ENCODE measurements at regions not wholly inside any gene's neighbourhood (a gene's known extent, or its start where the extent isn't known, plus 50 kb on each side); places are given as distances from the start of the nearest gene placed in this dataset.

DNA sequence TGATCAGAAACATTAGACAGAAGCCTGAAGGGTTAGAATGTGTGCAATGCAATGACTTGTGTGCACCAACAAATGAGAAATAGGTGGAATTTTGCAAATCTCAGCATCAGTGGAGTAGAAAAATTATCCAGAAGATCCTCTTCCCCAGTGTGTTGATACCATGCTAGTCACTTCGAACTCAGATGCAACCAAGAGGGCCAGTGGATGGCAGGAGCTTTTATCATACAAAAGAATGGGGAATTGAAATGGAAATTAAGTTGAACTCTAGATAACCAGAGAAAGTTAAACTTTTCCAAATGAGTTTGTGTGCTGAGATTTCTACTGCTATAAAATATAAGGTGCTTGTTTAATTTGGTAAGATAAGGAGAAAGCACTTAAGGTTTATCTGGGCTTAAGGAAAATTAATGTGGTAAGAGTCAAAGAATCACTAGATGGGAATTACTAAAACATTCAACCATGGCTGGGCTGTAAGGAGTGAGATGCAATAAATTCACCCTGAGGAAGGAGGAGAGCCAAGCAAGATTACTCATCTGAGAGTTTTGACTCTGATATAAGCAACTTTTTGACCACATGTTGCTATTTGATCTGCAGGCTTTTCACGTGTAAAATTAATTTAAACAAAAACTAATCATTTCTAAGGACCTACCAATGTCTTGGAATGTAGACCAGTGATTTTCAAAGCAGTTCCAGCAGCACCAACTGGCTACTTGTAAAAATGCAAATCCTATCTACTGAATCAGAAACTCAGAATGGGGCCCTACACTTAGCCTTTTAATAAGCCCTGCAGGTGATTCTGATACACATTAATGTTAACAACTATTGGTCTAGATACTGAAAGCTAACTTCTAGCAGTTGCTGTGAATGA, 113.2 kb downstream of the CDC14C start (continued):
- TF ChIP-seq FOXA1 (IDR thresholded peaks at IDR 0.05) (no peak), HNF4A (conservative IDR thresholded peaks at IDR 0.05) (no peak), SP1 (IDR thresholded peaks at IDR 0.05) (no peak), YY1 (IDR thresholded peaks at IDR 0.05) (no peak), EGR1 (IDR thresholded peaks at IDR 0.05; ENCODE audit: low read depth in 2 of 2) (no peak)

DNA sequence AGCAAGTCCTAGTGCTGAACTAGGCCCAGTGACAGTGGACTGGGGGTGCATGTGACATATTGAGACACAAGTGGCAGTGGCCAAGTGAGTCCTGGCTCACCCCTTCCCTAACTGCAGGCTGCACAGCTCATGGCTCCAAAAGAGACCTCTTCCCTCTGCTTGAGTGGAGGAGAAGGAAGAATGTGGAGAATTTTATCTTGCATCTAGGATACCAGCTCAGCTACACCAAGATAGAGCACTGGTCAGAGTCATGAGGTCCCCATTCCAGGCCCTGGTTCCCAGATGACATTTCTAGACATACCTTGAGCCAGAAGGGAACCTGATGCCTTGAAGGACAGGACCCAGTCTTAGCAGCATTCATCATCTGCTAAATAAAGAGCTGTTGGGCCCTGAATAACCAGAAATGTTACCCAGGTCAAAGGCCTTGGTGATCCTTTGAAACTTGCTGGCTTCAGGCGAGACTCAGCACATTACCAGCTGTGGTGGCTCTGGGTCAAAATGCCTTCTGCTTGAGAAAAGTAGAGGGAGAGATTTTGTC, 114.5 kb downstream of the CDC14C start:
- no peaks in the 10 kb centered on the region for H3K9me3 ChIP-seq (ENCODE audit: control insufficient read depth in 4 of 4, low read length in 3 of 4)
- H3K4me1 ChIP-seq (ENCODE audit: control insufficient read depth in 4 of 4, insufficient read depth in 4 of 4, low read length in 3 of 4), result no peaks in the 10 kb centered on the region
- H3K4me3 ChIP-seq (ENCODE audit: low read depth in 1 of 3, low read length in 3 of 3), result no peak overlapping the region
- 62% methylated on average over 1 of the region's 1 CpG for WGBS
- H3K36me3 ChIP-seq (ENCODE audit: control insufficient read depth in 4 of 4, insufficient read depth in 3 of 4, low read depth in 1 of 4, low read length in 3 of 4), result no peaks in the 10 kb centered on the region
- H3K27ac ChIP-seq (ENCODE audit: low read depth in 1 of 2, low read length in 2 of 2), result no peak overlapping the region
- DNase-seq (ENCODE audit: low spot score), result no peak
- no peak overlapping the region for H3K9ac ChIP-seq (ENCODE audit: low read depth in 1 of 2, low read length in 2 of 2)
- H3K27me3 ChIP-seq (ENCODE audit: control insufficient read depth in 4 of 4, insufficient read depth in 4 of 4, low read length in 3 of 4), result no peaks in the 10 kb centered on the region
- TF ChIP-seq YY1 (IDR thresholded peaks at IDR 0.05) (no peak), HNF4A (conservative IDR thresholded peaks at IDR 0.05) (no peak), ATF3 (IDR thresholded peaks at IDR 0.05) (no peak), HNF4G (IDR thresholded peaks at IDR 0.05) (no peak), RXRA (IDR thresholded peaks at IDR 0.05) (no peak), ZBTB33 (IDR thresholded peaks at IDR 0.05) (no peak), FOXA2 (IDR thresholded peaks at IDR 0.05) (no peak), TAF1 (conservative IDR thresholded peaks at IDR 0.05) (no peak), GABPA (IDR thresholded peaks at IDR 0.05 in 1 of 2, conservative IDR thresholded peaks at IDR 0.05 in 1 of 2) (no peak), JUND (IDR thresholded peaks at IDR 0.05) (no peak), SP1 (IDR thresholded peaks at IDR 0.05) (no peak), RAD21 (IDR thresholded peaks at IDR 0.05) (no peak), EGR1 (IDR thresholded peaks at IDR 0.05; ENCODE audit: low read depth in 2 of 2) (no peak), NR2F2 (IDR thresholded peaks at IDR 0.05) (no peak)
- TF ChIP-seq, protein P1, sequence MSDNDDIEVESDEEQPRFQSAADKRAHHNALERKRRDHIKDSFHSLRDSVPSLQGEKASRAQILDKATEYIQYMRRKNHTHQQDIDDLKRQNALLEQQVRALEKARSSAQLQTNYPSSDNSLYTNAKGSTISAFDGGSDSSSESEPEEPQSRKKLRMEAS (IDR thresholded peaks at IDR 0.05), result no peak
- TF ChIP-seq, protein P2, sequence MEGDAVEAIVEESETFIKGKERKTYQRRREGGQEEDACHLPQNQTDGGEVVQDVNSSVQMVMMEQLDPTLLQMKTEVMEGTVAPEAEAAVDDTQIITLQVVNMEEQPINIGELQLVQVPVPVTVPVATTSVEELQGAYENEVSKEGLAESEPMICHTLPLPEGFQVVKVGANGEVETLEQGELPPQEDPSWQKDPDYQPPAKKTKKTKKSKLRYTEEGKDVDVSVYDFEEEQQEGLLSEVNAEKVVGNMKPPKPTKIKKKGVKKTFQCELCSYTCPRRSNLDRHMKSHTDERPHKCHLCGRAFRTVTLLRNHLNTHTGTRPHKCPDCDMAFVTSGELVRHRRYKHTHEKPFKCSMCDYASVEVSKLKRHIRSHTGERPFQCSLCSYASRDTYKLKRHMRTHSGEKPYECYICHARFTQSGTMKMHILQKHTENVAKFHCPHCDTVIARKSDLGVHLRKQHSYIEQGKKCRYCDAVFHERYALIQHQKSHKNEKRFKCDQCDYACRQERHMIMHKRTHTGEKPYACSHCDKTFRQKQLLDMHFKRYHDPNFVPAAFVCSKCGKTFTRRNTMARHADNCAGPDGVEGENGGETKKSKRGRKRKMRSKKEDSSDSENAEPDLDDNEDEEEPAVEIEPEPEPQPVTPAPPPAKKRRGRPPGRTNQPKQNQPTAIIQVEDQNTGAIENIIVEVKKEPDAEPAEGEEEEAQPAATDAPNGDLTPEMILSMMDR (IDR thresholded peaks at IDR 0.05; ENCODE audit: low read depth, low read length, missing input control), result no peak

Data from liver (tissue), 8 donors.